GM12878 (cell line): ENCODE measurements at regions not wholly inside any gene's neighbourhood (a gene's known extent, or its start where the extent isn't known, plus 50 kb on each side); places are given as distances from the start of the nearest gene placed in this dataset.

Experiments
- BCLAF1 ChIP-seq: fragments of 450-650 bp; IDR thresholded peaks from 2 replicates; pipeline ENCODE4 v1.6.1; 2017; ENCODE audit warnings: antibody characterized with exemption, mild to moderate bottlenecking, moderate library complexity
- HDAC6 ChIP-seq: fragments of 200-600 bp; sonication (generic); IDR thresholded peaks from one replicate; pipeline ENCODE4 v1.8.0; 2017; ENCODE audit warnings: antibody characterized with exemption; ENCODE audit not compliant: unreplicated experiment
- PAX5 ChIP-seq: IDR thresholded peaks from 2 replicates; pipeline ENCODE4 v1.6.1; 2011; ENCODE audit warnings: low read depth, low read length, borderline replicate concordance
- SP1 ChIP-seq: IDR thresholded peaks from one replicate; pipeline ENCODE4 v1.6.1; 2011; ENCODE audit warnings: low read depth, low read length
- SREBF2 ChIP-seq: IDR thresholded peaks from 2 replicates; pipeline ENCODE4 v1.6.1; 2012; ENCODE audit warnings: mild to moderate bottlenecking, low read length
- ZNF274 ChIP-seq: IDR thresholded peaks from one replicate; pipeline ENCODE4 v1.8.0; 2011; ENCODE audit not compliant: insufficient read length, insufficient read depth
- TF ChIP-seq, protein P1 (sequence below): fragments of 450-650 bp; conservative IDR thresholded peaks from 2 replicates; pipeline ENCODE4 v1.6.1; 2017; ENCODE audit warnings: mild to moderate bottlenecking, moderate library complexity
- TF ChIP-seq, protein P2 (sequence below): fragments of 450-650 bp; IDR thresholded peaks from 2 replicates; pipeline ENCODE4 v1.6.1; 2017; ENCODE audit warnings: low read depth, mild to moderate bottlenecking, moderate library complexity

DNA sequence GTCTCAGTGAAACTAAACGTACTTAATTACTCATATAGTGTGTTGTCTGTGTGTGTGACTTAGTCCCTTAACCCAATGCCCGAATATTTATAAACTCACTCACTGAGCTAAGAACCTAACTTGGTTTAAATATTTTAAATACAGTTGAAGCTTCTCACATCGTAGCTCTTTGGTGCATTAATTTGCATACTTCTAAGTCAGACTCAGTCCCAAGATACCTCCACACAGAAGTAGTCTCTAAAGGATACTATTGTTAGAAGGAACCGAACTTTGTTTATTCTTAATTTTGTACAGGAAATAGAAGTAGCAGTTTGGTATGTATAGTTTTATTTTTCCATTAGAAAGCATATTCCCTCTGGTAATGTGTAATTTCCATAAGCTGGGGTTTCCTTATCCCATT is 54.0 kb upstream of the NKAP start (continued):
- TF ChIP-seq, protein P1, sequence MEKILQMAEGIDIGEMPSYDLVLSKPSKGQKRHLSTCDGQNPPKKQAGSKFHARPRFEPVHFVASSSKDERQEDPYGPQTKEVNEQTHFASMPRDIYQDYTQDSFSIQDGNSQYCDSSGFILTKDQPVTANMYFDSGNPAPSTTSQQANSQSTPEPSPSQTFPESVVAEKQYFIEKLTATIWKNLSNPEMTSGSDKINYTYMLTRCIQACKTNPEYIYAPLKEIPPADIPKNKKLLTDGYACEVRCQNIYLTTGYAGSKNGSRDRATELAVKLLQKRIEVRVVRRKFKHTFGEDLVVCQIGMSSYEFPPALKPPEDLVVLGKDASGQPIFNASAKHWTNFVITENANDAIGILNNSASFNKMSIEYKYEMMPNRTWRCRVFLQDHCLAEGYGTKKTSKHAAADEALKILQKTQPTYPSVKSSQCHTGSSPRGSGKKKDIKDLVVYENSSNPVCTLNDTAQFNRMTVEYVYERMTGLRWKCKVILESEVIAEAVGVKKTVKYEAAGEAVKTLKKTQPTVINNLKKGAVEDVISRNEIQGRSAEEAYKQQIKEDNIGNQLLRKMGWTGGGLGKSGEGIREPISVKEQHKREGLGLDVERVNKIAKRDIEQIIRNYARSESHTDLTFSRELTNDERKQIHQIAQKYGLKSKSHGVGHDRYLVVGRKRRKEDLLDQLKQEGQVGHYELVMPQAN = no peak
- TF ChIP-seq ZNF274 (no peak), SREBF2 (no peak), PAX5 (no peak), HDAC6 (no peak), SP1 (no peak), BCLAF1 (no peak)
- TF ChIP-seq, protein P2, sequence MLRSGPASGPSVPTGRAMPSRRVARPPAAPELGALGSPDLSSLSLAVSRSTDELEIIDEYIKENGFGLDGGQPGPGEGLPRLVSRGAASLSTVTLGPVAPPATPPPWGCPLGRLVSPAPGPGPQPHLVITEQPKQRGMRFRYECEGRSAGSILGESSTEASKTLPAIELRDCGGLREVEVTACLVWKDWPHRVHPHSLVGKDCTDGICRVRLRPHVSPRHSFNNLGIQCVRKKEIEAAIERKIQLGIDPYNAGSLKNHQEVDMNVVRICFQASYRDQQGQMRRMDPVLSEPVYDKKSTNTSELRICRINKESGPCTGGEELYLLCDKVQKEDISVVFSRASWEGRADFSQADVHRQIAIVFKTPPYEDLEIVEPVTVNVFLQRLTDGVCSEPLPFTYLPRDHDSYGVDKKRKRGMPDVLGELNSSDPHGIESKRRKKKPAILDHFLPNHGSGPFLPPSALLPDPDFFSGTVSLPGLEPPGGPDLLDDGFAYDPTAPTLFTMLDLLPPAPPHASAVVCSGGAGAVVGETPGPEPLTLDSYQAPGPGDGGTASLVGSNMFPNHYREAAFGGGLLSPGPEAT = no peak
